HCT116 (cell line): ENCODE measurements at regions not wholly inside any gene's neighbourhood (a gene's known extent, or its start where the extent isn't known, plus 50 kb on each side); places are given as distances from the start of the nearest gene placed in this dataset.

Experiments used
- ATAC-seq: fragments of 200-7000 bp; cut with Tn5 transposase; 2 replicates; pipeline ENCODE4 v1.9.1; 2020; ENCODE audit warnings: mild to moderate bottlenecking, moderate library complexity
- BruUV-seq: library from RNA; stranded (reverse); fragments of 400-500 nt; replicated peaks from 2 replicates; lab custom pipeline; 2021; lab: Mats Ljungman, UMichigan
- CTCF ChIA-PET: fragments of 300-600 bp; sonication (Branson Sonifier 250); formaldehyde crosslinking; loops from one replicate; lab custom pipeline; 2021; ENCODE audit warnings: antibody characterized with exemption; lab: Charles Lee
- POLR2A ChIA-PET: fragments of 300-600, 350-600 bp; sonication (Branson Sonifier 250); formaldehyde crosslinking; loops from one replicate; lab custom pipeline; 2021; ENCODE audit warnings: antibody characterized with exemption; lab: Charles Lee
- RAD21 ChIA-PET, 2 experiments: fragments of 300-600 bp; sonication (Branson Sonifier 250); formaldehyde crosslinking; loops; one replicate each; lab custom pipeline; 2023; ENCODE audit warnings: low total read pairs in 2 of 2; ENCODE audit not compliant: uncharacterized antibody in 2 of 2, unreplicated experiment in 2 of 2, low non-redundant PET in 1 of 2; lab: Charles Lee
- DNase-seq: peaks from one replicate; pipeline ENCODE4 v3.0.0-alpha.2; 2010; ENCODE audit warnings: low read depth, low spot score
- H2AFZ ChIP-seq: fragments of 200-600 bp; shearing (Covaris generic), sonication (generic); 2 replicates; pipeline ENCODE4 v1.6.1; 2017; ENCODE audit warnings: low read depth, mixed run types, mixed read lengths, antibody characterized with exemption, low read length; ENCODE audit not compliant: poor library complexity, severe bottlenecking
- H3K27ac ChIP-seq: 2 replicates; pipeline ENCODE4 v1.5.1; 2012; ENCODE audit warnings: low read depth, low read length
- H3K27me3 ChIP-seq: fragments of 200-600 bp; sonication (generic); 2 replicates; pipeline ENCODE4 v1.6.1; 2016; ENCODE audit warnings: mixed run types, low read length, mixed read lengths; ENCODE audit not compliant: insufficient read depth
- H3K36me3 ChIP-seq, 2 experiments: fragments of 200-500 bp in 1 of 2; fragments of 200-600 bp in 1 of 2; sonication (Bioruptor generic) in 1 of 2; sonication (generic) in 1 of 2; 2 replicates each; pipeline versions ENCODE4 v1.5.1 to v1.6.1; 2014 to 2016; ENCODE audit warnings: low read length in 2 of 2, inconsistent platforms in 1 of 2, mixed read lengths in 1 of 2, mixed run types in 1 of 2; ENCODE audit not compliant: insufficient read depth in 2 of 2, control insufficient read depth in 1 of 2
- H3K4me1 ChIP-seq, 2 experiments: fragments of 200-600 bp in 1 of 2; sonication (generic) in 1 of 2; 2 replicates each; pipeline versions ENCODE4 v1.5.1 to v1.6.1; 2012 to 2017; ENCODE audit warnings: low read length in 2 of 2, inconsistent platforms in 1 of 2, mild to moderate bottlenecking in 1 of 2, mixed read lengths in 1 of 2, mixed run types in 1 of 2, moderate library complexity in 1 of 2; ENCODE audit not compliant: insufficient read depth in 2 of 2, control insufficient read depth in 1 of 2
- H3K4me2 ChIP-seq: fragments of 200-600 bp; sonication (generic); 2 replicates; pipeline ENCODE4 v1.6.1; 2017; ENCODE audit warnings: mixed run types, low read length, mixed read lengths
- H3K4me3 ChIP-seq, 2 experiments: fragments of 200-600 bp in 1 of 2; sonication (generic) in 1 of 2; replicated peaks in 1 of 2; 2 replicates each; pipeline ENCODE4 v1.5.1; 2011 to 2016; ENCODE audit warnings: low read length in 2 of 2, control low read depth in 1 of 2, low read depth in 1 of 2, mild to moderate bottlenecking in 1 of 2, mixed read lengths in 1 of 2, mixed run types in 1 of 2
- H3K79me2 ChIP-seq: fragments of 200-600 bp; sonication (generic); 2 replicates; pipeline ENCODE4 v1.6.1; 2017; ENCODE audit warnings: mild to moderate bottlenecking, mixed run types, low read length, moderate library complexity, mixed read lengths; ENCODE audit not compliant: insufficient read depth
- H3K9ac ChIP-seq: fragments of 200-600 bp; sonication (generic); 2 replicates; pipeline ENCODE4 v1.6.1; 2016; ENCODE audit warnings: low read length, mixed read lengths
- H3K9me2 ChIP-seq: fragments of 200-600 bp; sonication (generic), shearing (Covaris generic); 2 replicates; pipeline ENCODE4 v1.6.1; 2017; ENCODE audit warnings: mixed run types, mild to moderate bottlenecking, moderate library complexity; ENCODE audit not compliant: insufficient read depth
- H3K9me3 ChIP-seq, 2 experiments: fragments of 200-500 bp in 1 of 2; fragments of 200-600 bp in 1 of 2; sonication (Bioruptor generic) in 1 of 2; sonication (generic) in 1 of 2; 2 replicates each; pipeline ENCODE4 v1.6.1; 2014 to 2017; ENCODE audit warnings: low read length in 2 of 2, mixed read lengths in 2 of 2, inconsistent platforms in 1 of 2, low read depth in 1 of 2, mild to moderate bottlenecking in 1 of 2, mixed run types in 1 of 2, moderate library complexity in 1 of 2; ENCODE audit not compliant: control insufficient read depth in 1 of 2, insufficient read depth in 1 of 2
- H4K20me1 ChIP-seq: fragments of 200-600 bp; sonication (generic), shearing (Covaris generic); 2 replicates; pipeline ENCODE4 v1.6.1; 2017; ENCODE audit warnings: mixed run types, mild to moderate bottlenecking, moderate library complexity; ENCODE audit not compliant: insufficient read depth
- CEBPB ChIP-seq: IDR thresholded peaks from 2 replicates; pipeline ENCODE4 v1.6.1; 2012; ENCODE audit warnings: low read depth
- EGR1 ChIP-seq: IDR thresholded peaks from 2 replicates; pipeline ENCODE4 v1.6.1; 2012; ENCODE audit warnings: low read depth
- ELF1 ChIP-seq: IDR thresholded peaks from 2 replicates; pipeline ENCODE4 v1.6.1; 2012; ENCODE audit warnings: low read depth, borderline replicate concordance
- EZH2 ChIP-seq: fragments of 200-600 bp; sonication (generic); IDR thresholded peaks from 2 replicates; pipeline ENCODE4 v1.6.1; 2017; ENCODE audit warnings: antibody characterized with exemption, mixed run types
- FOSL1 ChIP-seq: IDR thresholded peaks from 2 replicates; pipeline ENCODE4 v1.6.1; 2012; ENCODE audit warnings: low read depth
- POLR2A ChIP-seq: IDR thresholded peaks from 2 replicates; pipeline ENCODE4 v1.7.0; 2011; ENCODE audit warnings: borderline replicate concordance; ENCODE audit not compliant: insufficient read depth, insufficient read length; ENCODE audit errors: extremely low read depth
- RAD21 ChIP-seq: IDR thresholded peaks from 2 replicates; pipeline ENCODE4 v1.6.1; 2012; ENCODE audit warnings: low read depth, mild to moderate bottlenecking
- REST ChIP-seq: IDR thresholded peaks from 2 replicates; pipeline ENCODE4 v1.6.1; 2012; ENCODE audit warnings: low read depth
- SIN3A ChIP-seq: IDR thresholded peaks from 2 replicates; pipeline ENCODE4 v1.6.1; 2012; ENCODE audit warnings: low read depth
- ZBTB33 ChIP-seq: IDR thresholded peaks from 2 replicates; pipeline ENCODE4 v1.6.1; 2011; ENCODE audit warnings: mild to moderate bottlenecking, low read length, moderate library complexity; ENCODE audit not compliant: insufficient replicate concordance; ENCODE audit errors: extremely low read depth
- intact Hi-C: fragments of 100-400 bp; cut with micrococcal nuclease; formaldehyde crosslinking; loops from 2 replicates; pipeline ENCODE4 v1.10.0; 2022

DNA sequence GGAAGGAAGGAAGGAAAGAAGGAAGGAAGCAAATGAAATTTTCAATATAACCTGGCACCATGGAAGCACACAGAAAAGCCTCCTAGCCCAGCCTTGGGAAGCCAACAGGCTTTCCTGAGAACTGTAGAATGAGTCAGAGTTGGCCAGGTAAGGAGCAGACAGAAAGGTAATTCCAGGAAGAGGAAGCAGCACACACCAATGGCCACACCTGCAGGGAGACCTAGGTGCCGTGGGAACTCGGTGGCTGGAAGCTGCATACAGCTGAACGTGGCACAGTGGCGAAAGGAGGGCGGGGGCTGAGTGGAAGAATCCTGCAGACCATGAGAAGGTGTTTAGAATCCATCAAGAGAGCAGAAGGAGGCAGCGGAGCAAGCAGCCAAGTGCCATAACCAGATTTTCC lies 224.8 kb upstream of the RREB1 start (continued):
- no peak for TF ChIP-seq CEBPB
- TF ChIP-seq REST, result no peak
- no peak for TF ChIP-seq SIN3A
- no peak for TF ChIP-seq EGR1
- no peak for TF ChIP-seq ZBTB33
- TF ChIP-seq EZH2, result no peak

DNA sequence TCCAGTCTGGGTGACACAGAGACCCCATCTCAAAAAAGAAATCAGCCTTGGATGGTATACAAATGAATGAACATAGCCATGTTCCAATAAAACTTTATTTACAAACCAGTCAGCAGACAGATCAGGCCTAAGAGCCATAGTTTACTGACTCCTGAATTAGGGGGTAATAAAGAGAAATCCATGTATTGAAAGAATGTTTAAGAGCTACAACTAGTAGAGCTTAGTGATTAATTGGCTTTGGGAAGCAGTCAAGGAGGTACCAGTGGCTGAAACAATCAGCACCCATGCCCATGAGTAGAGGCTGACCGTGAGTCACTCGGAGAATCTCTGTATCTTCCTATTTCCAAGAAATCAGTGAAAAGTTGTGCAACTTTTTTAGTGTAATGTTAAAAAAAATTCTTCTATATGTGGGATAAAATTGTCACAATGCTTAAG lies 223.6 kb upstream of the RREB1 start:
- ChIA-PET POLR2A (no interaction called here), CTCF (no interaction called here), RAD21 (no interaction called here)
- H3K4me3 ChIP-seq, result no peak overlapping the region
- peaks cover 5 to 33% of the 10 kb centered on the region in 2 experiments for H3K4me1 ChIP-seq
- no peak for DNase-seq
- H3K9ac ChIP-seq, result no peak overlapping the region
- H2AFZ ChIP-seq, result peak overlapping the region; percentile 26
- no peak for ATAC-seq
- no peak for TF ChIP-seq EGR1
- no peak for TF ChIP-seq ELF1
- TF ChIP-seq RAD21, result no peak
- no peak for TF ChIP-seq POLR2A
- TF ChIP-seq FOSL1, result no peak
- BruUV-seq, result no TSS peak
- H3K9me2 ChIP-seq, result no peaks in the 10 kb centered on the region
- H3K27ac ChIP-seq, result no peak overlapping the region
- H4K20me1 ChIP-seq, result no peaks in the 10 kb centered on the region
- no peaks in the 10 kb centered on the region for H3K9me3 ChIP-seq
- no peaks in the 10 kb centered on the region for H3K79me2 ChIP-seq
- H3K36me3 ChIP-seq, result no peaks in the 10 kb centered on the region
- H3K27me3 ChIP-seq, result no peaks in the 10 kb centered on the region
- intact Hi-C loops, result no loop called here
- no peak overlapping the region for H3K4me2 ChIP-seq
